Esophagus squamous epithelium (tissue), 5 donors: ENCODE measurements at regions not wholly inside any gene's neighbourhood (a gene's known extent, or its start where the extent isn't known, plus 50 kb on each side); places are given as distances from the start of the nearest gene placed in this dataset.

Source experiments
- DNase-seq: peaks from one replicate; lab custom pipeline; 2025; lab: John Stamatoyannopoulos, UW
- H3K27ac ChIP-seq, 4 donors: fragments of 200-600 bp; sonication (generic); one replicate each; pipeline ENCODE4 v1.5.1; 2016 to 2019; ENCODE audit warnings: mild to moderate bottlenecking in 1 of 4
- H3K27me3 ChIP-seq, 4 donors: fragments of 200-600 bp; sonication (generic); 1 replicate in 3 of 4; 2 replicates in 1 of 4; pipeline versions ENCODE4 v1.5.1 to v1.6.0; 2017 to 2021; ENCODE audit warnings: antibody characterized with exemption in 1 of 4
- H3K36me3 ChIP-seq, 3 donors: fragments of 200-600 bp; sonication (generic); one replicate each; pipeline ENCODE4 v1.5.1; 2016 to 2019
- H3K4me1 ChIP-seq, 3 donors: fragments of 200-600 bp; sonication (generic); one replicate each; pipeline ENCODE4 v1.5.1; 2017 to 2019
- H3K4me3 ChIP-seq, 4 donors: fragments of 200-600 bp; sonication (generic); 1 replicate in 3 of 4; 2 replicates in 1 of 4; pipeline ENCODE4 v1.5.1; 2016 to 2019; ENCODE audit warnings: mild to moderate bottlenecking in 2 of 4, moderate library complexity in 1 of 4
- H3K9me3 ChIP-seq, 3 donors: fragments of 200-600 bp; sonication (generic); one replicate each; pipeline ENCODE4 v1.5.1; 2016 to 2019
- CTCF ChIP-seq, 6 experiments: fragments of 450-650 bp in 4 of 6; fragments of 200-600 bp in 2 of 6; sonication (generic) in 2 of 6; IDR thresholded peaks; one replicate each; pipeline ENCODE4 v1.5.1; 2016 to 2019; ENCODE audit warnings: antibody characterized with exemption in 6 of 6, mild to moderate bottlenecking in 4 of 6, moderate library complexity in 4 of 6
- POLR2A ChIP-seq, 4 donors: fragments of 450-650 bp; IDR thresholded peaks; one replicate each; pipeline ENCODE4 v1.6.1; 2017; ENCODE audit warnings: antibody characterized with exemption in 4 of 4, mild to moderate bottlenecking in 4 of 4, moderate library complexity in 3 of 4
- WGBS, 2 donors: methylation state at CpG; one replicate each; pipeline ENCODE4 v1.1.5; 2018; 5-methylcytosine and 5-hydroxymethylcytosine counted together
- intact Hi-C: fragments of 100-400 bp; cut with DNase I; formaldehyde crosslinking; loops from one replicate; pipeline ENCODE4 v1.15.0; 2022
- donor health status: DM: yes; HTN: yes; CAD: no.

GRCh38 chr21:19326531-19327319, 923.1 kb upstream of the TMPRSS15 start:
- intact Hi-C loops = no loop called here
- no peak for DNase-seq
- TF ChIP-seq CTCF (IDR thresholded peaks at IDR 0.05) (no peak), POLR2A (IDR thresholded peaks at IDR 0.05) (no peak)
- Histone ChIP-seq H3K27me3 (no peaks in the 10 kb centered on the region), H3K4me1 (no peaks in the 10 kb centered on the region), H3K4me3 (no peak overlapping the region), H3K9me3 (peaks cover 0 to under 1% (median 0%) of the 10 kb centered on the region in 3 donors), H3K36me3 (no peaks in the 10 kb centered on the region), H3K27ac (no peak overlapping the region)
- 66 to 74% methylated on average over 6 of the region's 6 CpGs for WGBS, 2 donors

- 73 to 86% methylated on average over 5 of the region's 5 CpGs for WGBS, 2 donors
- H3K27me3 ChIP-seq = no peaks in the 10 kb centered on the region
- no peaks in the 10 kb centered on the region for H3K36me3 ChIP-seq
- DNase-seq = no peak
- H3K9me3 ChIP-seq = peaks cover 0 to 11% (median 8%) of the 10 kb centered on the region in 3 donors
- H3K27ac ChIP-seq = no peak overlapping the region
- no peaks in the 10 kb centered on the region for H3K4me1 ChIP-seq
- no peak overlapping the region for H3K4me3 ChIP-seq
- TF ChIP-seq POLR2A (IDR thresholded peaks at IDR 0.05) (no peak), CTCF (IDR thresholded peaks at IDR 0.05) (no peak)
- intact Hi-C loops = no loop called here
These were observed 925.4 kb upstream of the TMPRSS15 start for GRCh38 chr21:19328954-19329353.

GRCh38 chr21:19340303-19340702, 936.7 kb upstream of the TMPRSS15 start:
- Histone ChIP-seq H3K27me3 (no peaks in the 10 kb centered on the region), H3K4me1 (no peaks in the 10 kb centered on the region), H3K27ac (no peak overlapping the region), H3K9me3 (no peaks in the 10 kb centered on the region), H3K4me3 (no peak overlapping the region), H3K36me3 (no peaks in the 10 kb centered on the region)
- DNase-seq = no peak
- intact Hi-C loops = no loop called here
- TF ChIP-seq CTCF (IDR thresholded peaks at IDR 0.05) (no peak), POLR2A (IDR thresholded peaks at IDR 0.05) (no peak)
- WGBS, 2 donors = 71 to 74% methylated on average over 2 of the region's 2 CpGs

GRCh38 chr21:19340954-19341353, 937.4 kb upstream of the TMPRSS15 start:
- Histone ChIP-seq H3K27me3 (no peaks in the 10 kb centered on the region), H3K27ac (no peak overlapping the region), H3K4me1 (no peaks in the 10 kb centered on the region), H3K9me3 (no peaks in the 10 kb centered on the region), H3K4me3 (no peak overlapping the region), H3K36me3 (no peaks in the 10 kb centered on the region)
- DNase-seq = no peak
- TF ChIP-seq CTCF (IDR thresholded peaks at IDR 0.05) = no peak
- TF ChIP-seq POLR2A (IDR thresholded peaks at IDR 0.05) = no peak
- 49 to 53% methylated on average over 5 of the region's 5 CpGs for WGBS, 2 donors
- intact Hi-C loops = no loop called here

- Histone ChIP-seq H3K27me3 (no peaks in the 10 kb centered on the region), H3K27ac (no peak overlapping the region), H3K4me1 (no peaks in the 10 kb centered on the region), H3K9me3 (no peaks in the 10 kb centered on the region), H3K36me3 (no peaks in the 10 kb centered on the region), H3K4me3 (no peak overlapping the region)
- 47 to 59% methylated on average over 2 of the region's 2 CpGs for WGBS, 2 donors
- DNase-seq = no peak
- intact Hi-C loops = no loop called here
- TF ChIP-seq CTCF (IDR thresholded peaks at IDR 0.05) = no peak
- no peak for TF ChIP-seq POLR2A (IDR thresholded peaks at IDR 0.05)
These were observed 940.1 kb upstream of the TMPRSS15 start for GRCh38 chr21:19343711-19344110.
